Tibial nerve (tissue), 4 donors: ENCODE measurements at regions not wholly inside any gene's neighbourhood (a gene's known extent, or its start where the extent isn't known, plus 50 kb on each side); places are given as distances from the start of the nearest gene placed in this dataset.

ENCODE experiments used
- EP300 ChIP-seq, 2 donors: sonication (generic); formaldehyde crosslinking; IDR thresholded peaks; one replicate each; pipeline ENCODE4 v1.6.1; 2017; ENCODE audit warnings: antibody characterized with exemption in 2 of 2, mild to moderate bottlenecking in 1 of 2
- POLR2A ChIP-seq, 2 donors: fragments of 450-650 bp; IDR thresholded peaks; one replicate each; pipeline ENCODE4 v1.6.1; 2017; ENCODE audit warnings: antibody characterized with exemption in 2 of 2, mild to moderate bottlenecking in 2 of 2, moderate library complexity in 2 of 2
- TF ChIP-seq, protein P1 (sequence below), 5 experiments: fragments of 200-600 bp in 3 of 5; fragments of 450-650 bp in 2 of 5; sonication (generic) in 3 of 5; IDR thresholded peaks; one replicate each; pipeline ENCODE4 v1.5.1; 2016 to 2019; ENCODE audit warnings: antibody characterized with exemption in 5 of 5, mild to moderate bottlenecking in 3 of 5, moderate library complexity in 2 of 5

DNA sequence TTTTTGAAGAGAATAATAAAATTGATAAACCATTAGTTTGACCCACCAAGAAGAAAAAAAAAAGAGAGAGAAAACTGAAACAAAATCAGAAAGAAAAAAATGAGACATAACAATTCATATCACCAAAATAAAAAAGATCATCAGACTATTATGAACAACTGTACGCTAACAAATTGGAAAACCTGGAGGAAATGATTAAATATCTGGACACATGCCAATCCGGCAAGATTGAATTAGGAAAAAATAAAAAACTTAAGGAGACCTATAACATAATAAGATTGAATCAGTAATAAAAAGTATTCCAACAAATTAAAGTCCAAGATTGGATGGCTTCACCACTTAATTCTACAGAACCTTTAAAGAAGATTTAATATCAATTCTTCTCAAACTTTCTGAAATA lies 136.7 kb downstream of the CASP12 start:
- no peak for TF ChIP-seq POLR2A (IDR thresholded peaks at IDR 0.05)
- no peak for TF ChIP-seq EP300 (IDR thresholded peaks at IDR 0.05)
- TF ChIP-seq, protein P1, sequence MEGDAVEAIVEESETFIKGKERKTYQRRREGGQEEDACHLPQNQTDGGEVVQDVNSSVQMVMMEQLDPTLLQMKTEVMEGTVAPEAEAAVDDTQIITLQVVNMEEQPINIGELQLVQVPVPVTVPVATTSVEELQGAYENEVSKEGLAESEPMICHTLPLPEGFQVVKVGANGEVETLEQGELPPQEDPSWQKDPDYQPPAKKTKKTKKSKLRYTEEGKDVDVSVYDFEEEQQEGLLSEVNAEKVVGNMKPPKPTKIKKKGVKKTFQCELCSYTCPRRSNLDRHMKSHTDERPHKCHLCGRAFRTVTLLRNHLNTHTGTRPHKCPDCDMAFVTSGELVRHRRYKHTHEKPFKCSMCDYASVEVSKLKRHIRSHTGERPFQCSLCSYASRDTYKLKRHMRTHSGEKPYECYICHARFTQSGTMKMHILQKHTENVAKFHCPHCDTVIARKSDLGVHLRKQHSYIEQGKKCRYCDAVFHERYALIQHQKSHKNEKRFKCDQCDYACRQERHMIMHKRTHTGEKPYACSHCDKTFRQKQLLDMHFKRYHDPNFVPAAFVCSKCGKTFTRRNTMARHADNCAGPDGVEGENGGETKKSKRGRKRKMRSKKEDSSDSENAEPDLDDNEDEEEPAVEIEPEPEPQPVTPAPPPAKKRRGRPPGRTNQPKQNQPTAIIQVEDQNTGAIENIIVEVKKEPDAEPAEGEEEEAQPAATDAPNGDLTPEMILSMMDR (IDR thresholded peaks at IDR 0.05), result no peak
